ENCODE measurements at regions not wholly inside any gene's neighbourhood (a gene's known extent, or its start where the extent isn't known, plus 50 kb on each side); places are given as distances from the start of the nearest gene placed in this dataset.

- no peak overlapping the region for H3K4me3 ChIP-seq (ENCODE audit: control insufficient read depth, low read depth, low read length)
- TF ChIP-seq CTCF (IDR thresholded peaks at IDR 0.05; ENCODE audit: control insufficient read depth, insufficient read depth, low read depth, low read length, missing control alignments): no peak
- DNase-seq (ENCODE audit: low read depth): no peak
These were observed 640.2 kb upstream of the KIRREL3 start for GRCh38 chr11:127640561-127641451.

- no peak overlapping the region for H3K4me3 ChIP-seq (ENCODE audit: control insufficient read depth, low read depth, low read length)
- TF ChIP-seq CTCF (IDR thresholded peaks at IDR 0.05; ENCODE audit: control insufficient read depth, insufficient read depth, low read depth, low read length, missing control alignments): no peak
- DNase-seq (ENCODE audit: low read depth): no peak
These were observed 639.3 kb upstream of the KIRREL3 start for GRCh38 chr11:127639916-127640315.

GRCh38 chr11:127632976-127633680 lies 632.6 kb upstream of the KIRREL3 start:
- DNase-seq (ENCODE audit: low read depth): no peak
- TF ChIP-seq CTCF (IDR thresholded peaks at IDR 0.05; ENCODE audit: control insufficient read depth, insufficient read depth, low read depth, low read length, missing control alignments): no peak
- no peak overlapping the region for H3K4me3 ChIP-seq (ENCODE audit: control insufficient read depth, low read depth, low read length)

- no peak overlapping the region for H3K4me3 ChIP-seq (ENCODE audit: control insufficient read depth, low read depth, low read length)
- no peak for DNase-seq (ENCODE audit: low read depth)
- TF ChIP-seq CTCF (IDR thresholded peaks at IDR 0.05; ENCODE audit: control insufficient read depth, insufficient read depth, low read depth, low read length, missing control alignments): no peak
These were observed 632.0 kb upstream of the KIRREL3 start for GRCh38 chr11:127632546-127632945.

- TF ChIP-seq CTCF (IDR thresholded peaks at IDR 0.05; ENCODE audit: control insufficient read depth, insufficient read depth, low read depth, low read length, missing control alignments): no peak
- no peak overlapping the region for H3K4me3 ChIP-seq (ENCODE audit: control insufficient read depth, low read depth, low read length)
- no peak for DNase-seq (ENCODE audit: low read depth)
These were observed 631.4 kb upstream of the KIRREL3 start for GRCh38 chr11:127631974-127632373.

GRCh38 chr11:127629200-127629599 lies 628.6 kb upstream of the KIRREL3 start:
- no peak for DNase-seq (ENCODE audit: low read depth)
- H3K4me3 ChIP-seq (ENCODE audit: control insufficient read depth, low read depth, low read length): no peak overlapping the region
- TF ChIP-seq CTCF (IDR thresholded peaks at IDR 0.05; ENCODE audit: control insufficient read depth, insufficient read depth, low read depth, low read length, missing control alignments): no peak

Measured in AG09309 (cell line).